Activated gamma-delta T cell treated with anti-CD3 and anti-CD28 coated beads, Interleukin-2, amount 50 U/mL, for 16 hours (primary cell): ENCODE measurements at regions not wholly inside any gene's neighbourhood (a gene's known extent, or its start where the extent isn't known, plus 50 kb on each side); places are given as distances from the start of the nearest gene placed in this dataset.
"Not testable (repeated sequence)": the region's sequence is repeated elsewhere in the genome, so short reads cannot be mapped to it uniquely, and the experiment has no call there.

ENCODE experiments used
- DNase-seq: peaks from one replicate; pipeline ENCODE4 v3.0.0-alpha.2; 2020; ENCODE audit warnings: low read depth

GRCh38 chr3:88000853-88001252 is 58.0 kb downstream of the CGGBP1 start:
- DNase-seq: no peak

GRCh38 chr3:87997966-87998365 is 60.8 kb downstream of the CGGBP1 start:
- no peak for DNase-seq

GRCh38 chr3:87997298-87997697 is 61.5 kb downstream of the CGGBP1 start:
- DNase-seq: peak; percentile 20

GRCh38 chr3:87996882-87997281 is 61.9 kb downstream of the CGGBP1 start:
- no peak for DNase-seq

- DNase-seq: no peak
Measured at GRCh38 chr3:87993566-87993965, 65.2 kb downstream of the CGGBP1 start.

- no peak for DNase-seq
Measured at GRCh38 chr3:87987952-87988351, 70.9 kb downstream of the CGGBP1 start.

GRCh38 chr3:87982421-87982820 is 76.4 kb downstream of the CGGBP1 start:
- DNase-seq: no peak

GRCh38 chr3:87979527-87979926 is 79.3 kb downstream of the CGGBP1 start:
- DNase-seq: no peak

GRCh38 chr3:87977765-87978164 is 81.0 kb downstream of the CGGBP1 start:
- DNase-seq: no peak

GRCh38 chr3:87975716-87976115 is 83.1 kb downstream of the CGGBP1 start:
- DNase-seq: no peak

- no peak for DNase-seq
Measured at GRCh38 chr3:87973906-87974305, 84.9 kb downstream of the CGGBP1 start.

- no peak for DNase-seq
Measured at GRCh38 chr3:87969620-87970019, 89.2 kb downstream of the CGGBP1 start.

GRCh38 chr3:87968668-87969067 is 90.1 kb downstream of the CGGBP1 start:
- no peak for DNase-seq

- DNase-seq: no peak
Measured at GRCh38 chr3:87958289-87958688, 100.5 kb downstream of the CGGBP1 start.

- DNase-seq: no peak
Measured at GRCh38 chr3:87957575-87957974, 101.2 kb downstream of the CGGBP1 start.

- DNase-seq: no peak
Measured at GRCh38 chr3:87949879-87950208, 109.0 kb downstream of the CGGBP1 start.

- no peak for DNase-seq
Measured at GRCh38 chr3:87949189-87949878, 109.5 kb downstream of the CGGBP1 start.

- DNase-seq: not testable (repeated sequence)
Measured at GRCh38 chr3:87946007-87946406, 112.8 kb downstream of the CGGBP1 start.

GRCh38 chr3:87942256-87942655 is 116.5 kb downstream of the CGGBP1 start:
- not testable (repeated sequence) for DNase-seq

GRCh38 chr3:87924485-87924884 is 134.3 kb downstream of the CGGBP1 start:
- DNase-seq: no peak

- DNase-seq: no peak
Measured at GRCh38 chr3:87920549-87920948, 138.3 kb downstream of the CGGBP1 start.

- DNase-seq: no peak
Measured at GRCh38 chr3:87901141-87901540, 157.7 kb downstream of the CGGBP1 start.

- no peak for DNase-seq
Measured at GRCh38 chr3:87900061-87900460, 158.7 kb downstream of the CGGBP1 start.

- no peak for DNase-seq
Measured at GRCh38 chr3:87898971-87899370, 159.8 kb downstream of the CGGBP1 start.

GRCh38 chr3:87895983-87896382 is 162.8 kb downstream of the CGGBP1 start:
- no peak for DNase-seq
